DND-41 (cell line): ENCODE measurements at regions not wholly inside any gene's neighbourhood (a gene's known extent, or its start where the extent isn't known, plus 50 kb on each side); places are given as distances from the start of the nearest gene placed in this dataset.

Experiments used
- CTCF ChIP-seq: IDR thresholded peaks from 2 replicates; pipeline ENCODE4 v1.5.1; 2012; ENCODE audit warnings: borderline replicate concordance, low read length, moderate library complexity, mild to moderate bottlenecking; ENCODE audit not compliant: poor library complexity, severe bottlenecking; ENCODE audit errors: extremely low read depth
- EZH2 ChIP-seq: IDR thresholded peaks from 3 replicates; pipeline ENCODE4 v1.6.1; 2012; ENCODE audit warnings: borderline replicate concordance, low read depth, mild to moderate bottlenecking, moderate library complexity, low read length, inconsistent platforms; ENCODE audit not compliant: severe bottlenecking

DNA sequence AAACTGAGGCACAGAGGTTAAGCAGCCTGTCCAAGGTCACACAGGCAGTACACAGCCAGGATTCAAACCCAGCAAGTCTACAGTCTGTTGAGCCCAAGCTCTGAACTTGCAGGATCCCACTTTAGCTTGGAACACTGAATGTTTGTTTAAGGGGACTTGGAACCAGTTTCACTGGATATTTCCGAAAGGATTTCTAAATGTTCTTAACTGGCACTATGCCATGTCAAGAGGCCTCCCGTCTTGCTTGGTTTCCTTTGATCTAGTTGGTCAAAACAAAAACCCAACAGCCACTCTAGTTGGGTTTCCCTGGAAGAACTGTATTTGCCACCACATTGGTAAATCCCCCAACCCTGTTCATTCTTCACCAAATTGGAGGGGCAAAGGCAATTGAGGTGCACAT is 317.6 kb upstream of the KAZN start:
- TF ChIP-seq CTCF (no peak), EZH2 (no peak)
